GM18511 (cell line): ENCODE measurements at regions not wholly inside any gene's neighbourhood (a gene's known extent, or its start where the extent isn't known, plus 50 kb on each side); places are given as distances from the start of the nearest gene placed in this dataset.

Source experiments
- ATAC-seq: cut with Tn5 transposase; IDR thresholded peaks from one replicate; pipeline ENCODE4 v1.9.1; 2021; ENCODE audit warnings: mild to moderate bottlenecking, moderate library complexity; ENCODE audit not compliant: unreplicated experiment

DNA sequence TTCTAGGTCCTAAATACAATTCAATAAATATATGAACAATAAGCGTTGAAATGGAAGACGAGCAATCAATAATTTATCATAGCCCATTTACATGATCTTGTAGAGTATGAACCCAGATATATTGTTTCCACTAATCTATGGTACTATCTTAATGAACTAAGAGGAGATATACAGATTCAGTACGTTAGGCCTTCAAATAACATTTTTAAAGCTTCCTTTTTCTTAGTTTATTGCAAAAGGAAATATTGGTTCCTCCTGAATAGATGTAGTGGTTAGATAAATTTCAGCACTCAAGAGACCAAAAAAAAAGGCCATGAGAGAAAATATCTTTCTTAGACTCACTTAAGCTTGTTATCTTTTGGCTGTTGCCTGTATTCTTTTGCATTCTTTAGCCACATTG lies 147.5 kb upstream of the PITX2 start:
- ATAC-seq = no peak

DNA sequence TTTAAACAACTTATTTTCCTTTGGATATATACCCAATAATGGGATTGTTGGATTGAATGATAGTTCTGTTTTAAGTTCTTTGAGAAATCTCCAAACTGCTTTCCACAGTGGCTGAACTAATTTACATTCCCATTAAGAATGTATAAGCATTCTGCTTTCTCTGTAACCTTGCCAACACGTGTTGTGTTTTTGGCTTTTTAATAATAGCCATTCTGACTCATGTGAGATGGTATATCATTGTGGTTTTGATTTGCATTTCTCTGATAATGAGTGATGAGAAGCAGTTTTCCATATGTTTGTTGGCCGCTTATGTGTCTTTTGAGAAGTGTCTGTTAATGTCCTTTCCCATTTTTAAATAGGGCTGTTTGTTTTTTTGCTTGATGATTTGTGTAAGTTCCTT lies 155.6 kb upstream of the PITX2 start:
- no peak for ATAC-seq

DNA sequence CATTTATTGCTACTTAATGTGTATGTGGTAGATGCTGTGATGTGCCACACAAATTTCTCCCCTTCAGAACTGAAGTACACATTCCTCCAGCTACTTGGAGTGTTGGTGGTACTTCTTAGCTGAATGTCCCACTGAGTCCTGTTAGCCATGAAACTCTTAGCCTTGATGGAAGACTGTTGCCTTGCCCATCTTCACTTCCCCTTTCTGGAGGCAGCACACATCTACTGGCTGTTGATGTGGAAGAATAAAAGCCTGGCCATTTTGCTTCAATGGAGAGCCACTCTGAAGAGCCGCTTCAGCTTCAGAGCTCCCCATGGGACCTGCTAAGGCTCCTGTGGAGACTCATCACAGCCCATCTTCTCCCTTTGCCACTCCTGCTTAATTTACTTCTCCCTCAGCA lies 157.7 kb upstream of the PITX2 start:
- no peak for ATAC-seq

DNA sequence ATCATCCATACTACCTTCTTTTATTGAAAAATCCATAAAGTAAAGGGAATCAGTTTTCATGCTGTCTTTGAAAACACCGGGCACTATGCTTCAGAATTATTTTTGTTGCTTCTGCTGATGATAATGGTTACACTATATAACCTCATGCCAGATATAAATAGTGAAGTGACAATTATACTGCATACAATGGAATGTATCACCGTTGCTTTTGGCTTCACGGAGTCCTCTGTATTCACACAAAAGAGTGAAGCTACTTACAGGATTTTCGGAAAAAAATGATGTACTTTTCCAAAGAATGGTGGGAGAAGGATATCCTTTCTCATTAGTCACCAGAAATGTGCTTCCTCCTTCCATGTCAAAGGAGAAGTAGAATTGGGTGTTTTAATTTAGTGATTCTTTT lies 159.1 kb upstream of the PITX2 start:
- no peak for ATAC-seq

DNA sequence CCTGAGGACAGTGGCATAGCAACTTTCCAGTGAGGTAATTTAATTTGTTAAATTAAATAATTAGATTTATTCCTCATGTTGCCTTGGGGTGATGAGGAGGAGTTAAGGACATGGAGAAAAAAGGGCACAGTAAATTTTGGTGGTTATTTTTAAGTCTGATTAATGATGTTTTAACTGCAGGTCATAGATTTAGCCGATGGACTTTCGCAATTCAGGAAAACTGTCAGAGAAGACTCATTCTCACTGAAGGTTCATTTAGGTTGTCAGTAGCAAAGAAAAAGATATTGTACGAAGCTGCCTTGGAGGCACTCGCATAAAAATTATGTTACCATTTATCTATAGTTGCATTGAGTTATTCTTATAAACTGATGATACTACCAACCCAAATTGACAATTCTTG lies 164.2 kb upstream of the PITX2 start:
- no peak for ATAC-seq

DNA sequence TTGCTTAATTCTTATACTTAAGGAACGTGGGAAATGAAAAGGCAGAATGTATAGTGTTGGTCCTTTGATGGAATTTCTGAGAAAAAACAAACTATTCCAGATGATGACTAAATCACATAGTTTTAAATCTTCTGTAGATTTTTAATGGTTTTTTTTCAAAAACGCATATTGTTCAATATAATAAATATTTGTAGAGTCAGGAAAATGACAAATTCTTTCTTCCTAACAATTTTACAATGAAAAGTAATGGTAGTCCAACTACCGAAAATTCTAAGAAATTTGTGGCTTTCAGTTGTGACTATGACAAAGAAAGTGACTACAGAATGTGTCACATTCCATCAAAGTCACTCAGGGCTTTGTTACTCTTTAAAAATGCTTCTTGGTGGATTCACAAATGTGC lies 164.8 kb upstream of the PITX2 start:
- ATAC-seq = no peak

DNA sequence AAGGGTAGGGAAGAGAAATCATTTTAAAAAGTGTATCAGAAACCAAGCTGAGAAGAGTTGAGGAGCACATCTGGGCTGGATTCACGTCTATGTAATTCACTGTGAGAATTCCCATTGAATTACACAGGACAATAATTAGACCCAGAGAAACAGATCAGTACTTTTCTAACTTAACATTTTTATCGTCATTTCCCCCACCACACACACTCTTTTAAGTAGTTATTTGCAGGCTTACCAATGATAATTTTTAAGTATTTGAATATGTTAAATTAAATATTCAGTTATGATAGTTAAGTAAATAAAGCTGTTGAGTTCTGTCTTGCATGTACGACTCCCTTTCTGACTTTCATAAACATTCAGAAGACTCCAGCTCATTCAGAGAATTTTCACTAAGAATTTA lies 165.4 kb upstream of the PITX2 start:
- no peak for ATAC-seq

DNA sequence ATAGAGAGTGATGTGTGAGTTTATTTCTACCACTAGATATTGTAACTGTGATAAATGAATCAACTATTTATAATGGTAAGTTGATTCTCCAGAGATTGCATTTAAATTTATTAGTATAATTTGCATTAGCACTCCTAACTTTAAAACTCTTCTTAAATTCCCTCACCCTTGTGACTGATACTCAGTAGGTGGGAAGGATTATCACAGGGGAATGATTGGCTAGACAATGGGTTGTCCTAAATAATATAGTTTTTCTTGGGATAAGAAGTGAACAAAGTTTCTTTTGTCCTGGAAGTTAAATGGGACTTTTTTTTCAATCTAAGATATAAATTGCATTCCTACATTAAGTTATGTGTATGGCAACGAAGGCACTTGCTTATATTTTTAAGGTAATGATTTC lies 169.2 kb upstream of the PITX2 start:
- no peak for ATAC-seq

DNA sequence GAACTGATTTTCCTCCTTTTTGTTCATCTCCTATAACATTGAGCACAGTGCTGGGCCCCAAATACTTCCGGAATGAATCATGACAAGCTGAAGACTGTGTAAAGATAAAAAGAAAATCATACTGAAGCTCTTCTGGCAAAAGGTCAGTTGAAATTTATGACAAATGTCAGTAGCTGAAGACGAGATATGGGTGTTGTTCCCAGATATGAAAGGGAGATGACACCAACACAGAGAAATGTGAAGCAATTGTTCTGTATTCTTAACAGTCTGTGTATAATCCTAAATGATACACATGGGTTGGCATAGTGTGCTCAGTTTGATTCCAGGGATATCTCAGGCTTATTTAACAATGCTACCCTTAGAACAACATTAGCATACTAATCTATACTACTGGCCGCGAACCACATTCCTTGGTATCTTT lies 170.5 kb upstream of the PITX2 start:
- ATAC-seq = no peak

DNA sequence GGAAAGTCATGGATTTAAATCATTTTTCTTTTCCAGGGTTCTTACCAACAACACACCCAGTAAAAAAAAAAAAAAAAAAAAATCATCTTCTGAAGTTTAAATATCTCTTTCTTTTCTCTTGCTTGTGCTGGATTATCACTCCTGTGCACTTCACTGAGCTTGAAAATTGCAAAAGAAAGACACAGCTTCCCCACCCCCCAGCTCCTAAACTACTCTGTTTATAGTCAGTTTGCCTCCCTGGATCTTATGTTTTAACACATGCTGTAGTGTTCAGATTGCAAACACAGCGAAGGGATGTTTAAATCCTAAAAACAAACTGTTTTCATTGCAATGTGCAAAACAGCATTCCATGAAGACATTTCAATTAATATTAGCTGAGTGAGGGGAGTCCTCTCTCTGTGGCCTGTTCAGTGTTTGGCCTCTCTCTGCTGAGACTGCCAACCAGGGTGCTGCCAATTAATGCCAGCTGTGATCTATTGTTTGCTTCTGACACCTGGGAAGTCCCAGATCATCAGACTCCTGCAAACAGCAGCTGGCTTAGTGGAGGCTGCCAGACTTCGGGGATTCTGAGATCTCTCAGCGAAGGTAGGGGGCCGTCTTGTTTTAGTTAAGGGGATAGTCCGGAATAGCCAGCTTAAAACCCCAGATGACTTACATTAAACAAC lies 171.1 kb upstream of the PITX2 start:
- no peak for ATAC-seq

DNA sequence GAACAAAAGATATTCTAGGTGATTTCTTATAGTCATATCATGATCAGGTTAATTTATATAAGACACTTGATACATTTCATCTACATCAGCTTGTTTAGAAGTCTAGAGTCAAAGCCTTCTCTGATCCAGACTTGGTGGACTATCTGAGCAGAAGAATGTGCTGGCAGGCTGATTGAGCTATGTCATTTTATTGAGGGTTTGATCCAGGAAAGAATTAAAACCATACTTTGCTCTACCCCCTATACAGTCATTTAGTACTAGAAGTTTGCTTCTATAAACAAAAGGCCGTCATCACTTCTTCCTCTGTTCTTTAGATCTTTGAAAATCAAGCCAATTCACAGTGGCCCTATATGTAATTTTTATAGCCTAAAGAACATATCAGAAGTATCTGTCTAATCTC lies 173.1 kb upstream of the PITX2 start:
- ATAC-seq = no peak

DNA sequence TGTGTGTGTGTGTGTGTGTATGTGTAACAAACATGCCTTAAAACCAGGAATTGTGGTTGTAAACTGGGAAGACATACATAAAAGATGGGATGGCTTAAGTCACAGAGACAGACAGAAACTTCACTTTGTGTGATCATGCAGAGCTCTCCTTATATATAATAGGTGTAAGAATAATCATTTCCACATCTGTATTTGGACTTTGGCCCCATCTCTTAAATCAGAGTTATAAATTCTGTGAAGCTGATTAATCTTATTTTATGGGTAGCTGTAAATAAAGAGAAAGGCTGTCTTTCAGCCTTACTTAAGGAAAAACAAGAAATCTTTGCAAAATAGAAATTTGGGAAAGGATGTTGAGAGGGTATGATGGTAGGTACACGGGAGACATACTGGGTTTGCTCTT lies 174.6 kb upstream of the PITX2 start:
- no peak for ATAC-seq

DNA sequence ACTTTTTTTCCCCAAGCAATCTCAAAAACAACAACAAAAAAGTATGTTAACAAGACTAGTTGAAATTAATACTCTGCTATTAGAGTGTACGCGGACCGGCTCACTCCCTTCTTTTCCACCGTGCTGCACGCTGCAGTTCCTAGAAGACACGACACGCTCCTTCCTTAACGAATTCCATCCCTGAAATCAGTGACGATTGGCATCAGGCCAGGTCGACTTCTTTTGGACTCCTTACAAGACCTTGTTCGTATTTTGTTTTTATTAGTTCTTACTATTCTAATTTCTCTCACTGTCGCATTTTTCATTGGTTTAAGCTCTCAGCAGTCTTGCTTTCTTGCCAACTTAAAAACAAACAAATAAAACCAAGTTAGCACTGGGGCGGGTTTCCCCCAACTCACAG lies 175.8 kb upstream of the PITX2 start:
- no peak for ATAC-seq

DNA sequence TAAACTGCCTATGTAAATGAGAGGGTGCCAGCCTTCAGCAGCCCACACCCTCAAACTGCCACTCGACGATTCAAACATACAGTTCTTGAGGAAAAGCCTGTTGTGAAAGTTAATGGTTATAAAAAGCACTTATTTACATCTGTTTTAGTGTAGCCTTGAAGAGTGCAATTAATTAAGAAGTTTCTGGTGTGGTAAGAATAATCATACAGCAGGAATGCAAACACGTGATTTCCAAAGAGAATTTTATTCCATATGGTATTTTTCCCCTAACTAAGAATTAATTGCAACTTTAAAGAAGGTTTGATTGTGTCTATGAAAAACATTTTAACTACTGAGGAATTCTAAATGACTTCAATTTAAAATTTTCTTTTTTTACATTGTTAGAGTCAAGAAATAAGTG lies 176.3 kb upstream of the PITX2 start:
- no peak for ATAC-seq

DNA sequence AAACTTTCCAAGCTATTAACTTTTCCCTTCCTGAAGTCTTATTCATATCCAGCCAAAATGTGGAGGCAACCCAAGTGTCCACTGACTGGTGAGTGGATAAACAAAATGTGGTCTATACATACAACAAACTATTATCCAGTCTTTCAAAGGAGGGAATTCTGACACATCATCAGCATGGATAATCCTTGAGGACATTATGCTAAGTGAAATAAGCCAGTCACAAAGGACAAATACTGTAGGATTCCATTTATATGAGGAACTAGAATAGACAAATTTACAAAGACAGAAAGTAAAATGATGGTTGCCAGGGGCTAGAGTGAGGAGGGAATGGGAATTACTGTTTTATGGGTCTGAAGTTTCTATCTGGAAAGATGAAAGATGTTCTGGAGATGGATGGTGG lies 178.7 kb upstream of the PITX2 start:
- no peak for ATAC-seq

DNA sequence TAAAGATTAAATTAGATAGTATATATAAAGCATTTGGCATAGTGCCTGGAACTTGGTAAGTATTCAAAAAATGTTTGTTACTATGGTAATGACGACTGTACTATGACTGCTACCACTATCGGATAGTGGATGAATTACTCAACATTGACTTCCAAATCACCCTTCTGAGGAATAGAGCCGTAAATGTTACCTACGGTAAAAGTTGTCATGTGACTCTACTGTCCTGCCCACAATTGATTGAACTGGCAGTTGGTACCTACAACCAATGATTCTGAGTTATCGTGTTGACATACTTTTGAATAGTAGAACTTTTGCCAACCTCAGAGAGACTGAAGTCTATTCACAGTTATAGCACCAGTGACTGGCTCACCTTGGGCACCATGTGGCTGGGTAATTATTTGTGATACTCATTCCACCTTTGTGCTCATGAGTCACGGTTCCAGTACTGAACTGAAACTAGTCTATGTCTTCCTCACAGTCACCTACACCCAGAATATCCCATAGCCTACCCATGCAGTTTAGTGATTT lies 185.5 kb upstream of the PITX2 start:
- peak; percentile 93 for ATAC-seq

DNA sequence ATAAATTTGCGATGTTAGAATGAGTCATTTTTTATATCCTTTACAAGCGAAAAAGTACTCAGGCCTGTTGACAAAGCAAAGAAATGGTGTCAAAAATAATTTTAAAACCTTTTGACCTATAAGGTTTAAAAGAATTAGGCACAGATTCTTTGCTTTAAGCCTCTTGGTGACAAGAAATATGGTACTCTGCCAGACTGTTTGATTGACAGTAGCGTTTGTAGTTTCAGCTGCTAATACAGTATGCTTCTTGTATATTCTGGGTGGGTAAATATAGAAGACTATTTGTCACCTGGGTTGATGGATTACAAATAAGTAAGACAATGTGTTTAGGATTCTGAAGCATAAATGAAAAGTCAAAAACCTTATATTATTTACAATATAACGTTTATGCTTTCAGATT lies 193.1 kb upstream of the PITX2 start:
- ATAC-seq = no peak

DNA sequence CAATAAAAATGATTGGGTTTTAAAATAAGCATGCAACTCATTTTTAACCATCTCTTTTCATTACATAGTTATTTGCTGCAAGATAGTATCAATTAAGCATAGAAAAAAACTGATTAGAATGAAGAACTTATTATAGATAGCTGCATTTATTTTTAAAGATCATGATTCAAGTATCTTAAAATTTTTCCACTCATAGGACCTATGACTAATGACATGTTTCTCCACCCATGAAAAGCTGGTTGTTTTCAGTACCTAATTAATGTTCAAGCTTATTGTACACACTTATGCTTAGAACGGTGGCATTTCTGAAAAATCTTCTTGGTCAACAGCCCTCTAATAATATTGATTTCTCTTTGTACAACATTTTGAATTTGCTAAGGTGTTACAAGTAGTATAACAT lies 193.5 kb upstream of the PITX2 start:
- ATAC-seq = no peak

DNA sequence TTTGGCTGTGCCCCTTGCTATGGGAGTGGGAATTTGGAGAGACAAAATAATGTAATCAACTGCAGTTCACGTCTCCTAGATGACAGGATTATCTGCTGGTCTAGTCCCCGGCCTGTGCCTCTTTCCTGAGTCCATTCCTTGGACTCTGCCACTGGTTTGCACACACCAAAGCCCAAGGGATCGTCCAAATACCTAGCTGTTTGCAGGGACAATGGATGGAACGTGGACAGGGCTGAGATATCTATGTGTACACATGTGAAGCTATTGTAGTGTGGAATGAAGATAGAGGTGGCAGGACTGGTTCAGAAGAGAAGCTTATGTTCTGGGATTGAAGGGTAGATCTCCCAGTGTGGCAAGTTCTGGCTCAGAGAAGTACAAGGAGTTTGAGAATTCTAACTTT lies 198.3 kb upstream of the PITX2 start:
- ATAC-seq = no peak

DNA sequence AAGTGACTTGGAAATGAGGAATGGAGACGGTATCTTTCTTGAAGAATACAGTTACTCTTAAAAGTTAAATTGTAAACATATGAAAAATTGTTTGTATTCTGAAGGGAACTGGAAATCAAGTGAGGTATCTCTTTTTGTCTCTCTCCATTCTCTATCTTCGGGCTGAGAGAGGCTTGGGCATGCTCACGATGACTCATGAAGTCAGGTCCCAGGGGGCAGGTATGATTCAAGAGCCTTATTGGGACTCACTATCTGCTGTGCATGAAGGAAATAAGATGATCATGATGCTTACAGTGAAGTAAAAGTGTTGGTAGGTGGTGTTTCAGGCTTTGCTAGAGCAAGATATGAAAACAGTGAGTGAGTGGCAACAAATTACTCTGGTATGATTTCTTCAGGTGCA lies 200.4 kb upstream of the PITX2 start:
- peak; percentile 84 for ATAC-seq

DNA sequence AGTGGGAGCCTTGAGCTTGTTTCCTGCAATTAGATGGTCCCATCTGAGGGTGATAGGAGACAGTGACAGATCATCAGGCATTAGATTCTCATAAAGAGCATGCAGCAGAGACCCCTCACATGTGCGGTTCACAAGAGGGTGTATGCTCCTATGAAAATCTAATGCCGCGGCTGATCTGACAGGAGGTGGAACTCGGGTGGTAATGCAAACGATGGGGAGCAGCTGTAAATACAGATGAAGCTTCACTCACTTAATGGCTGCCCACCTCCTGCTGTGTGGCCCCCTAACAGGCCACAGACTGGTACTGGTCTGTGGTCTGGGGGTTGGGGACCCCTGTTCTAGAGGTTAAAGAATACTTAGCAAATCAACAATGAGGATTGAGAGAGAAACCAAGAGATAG lies 201.5 kb upstream of the PITX2 start:
- no peak for ATAC-seq

DNA sequence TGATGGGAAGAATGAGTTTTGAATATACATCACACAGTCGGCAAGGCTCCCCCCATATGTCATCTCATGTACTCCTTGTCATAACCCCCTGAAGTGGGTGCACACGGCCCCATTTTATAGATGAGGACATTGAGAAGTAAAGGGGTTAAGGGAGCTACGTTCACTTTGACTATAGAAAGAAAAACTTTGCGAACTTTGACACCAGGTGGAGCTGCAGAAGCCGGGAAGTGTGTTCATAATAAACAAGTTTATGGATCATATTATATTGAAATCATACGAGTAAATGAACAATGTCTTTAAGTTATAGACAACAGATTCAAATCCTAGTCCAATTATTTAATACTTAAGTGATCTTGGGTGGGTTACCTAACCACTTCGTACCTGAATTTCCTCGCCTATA lies 203.8 kb upstream of the PITX2 start:
- no peak for ATAC-seq

DNA sequence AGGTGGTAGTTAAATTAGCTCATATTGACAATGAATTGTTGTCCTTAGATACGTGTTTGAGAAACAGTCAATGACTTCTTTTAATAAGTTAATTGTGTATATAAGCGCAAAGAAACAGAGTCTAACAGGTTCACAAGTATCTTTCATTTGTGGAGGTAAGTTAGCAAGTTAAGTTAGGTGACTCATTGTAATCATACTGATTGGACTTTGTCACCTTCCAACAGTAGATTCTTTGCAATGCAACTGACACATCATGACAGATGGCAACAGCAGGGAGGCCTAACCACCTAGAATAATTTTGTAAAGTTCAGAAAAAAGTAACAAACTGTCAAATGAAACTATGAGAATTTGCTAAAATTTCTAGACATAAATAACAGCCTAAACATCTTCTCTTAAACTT lies 207.6 kb upstream of the PITX2 start:
- no peak for ATAC-seq
